ENCODE measurements at regions not wholly inside any gene's neighbourhood (a gene's known extent, or its start where the extent isn't known, plus 50 kb on each side); places are given as distances from the start of the nearest gene placed in this dataset.

- H3K27ac ChIP-seq (ENCODE audit: low read depth, low read length) = no peak overlapping the region
- H3K9me3 ChIP-seq (ENCODE audit: insufficient read depth, low read depth, low read length) = no peaks in the 10 kb centered on the region
- no peaks in the 10 kb centered on the region for H3K36me3 ChIP-seq (ENCODE audit: insufficient read depth, low read length)
- H3K4me1 ChIP-seq (ENCODE audit: insufficient read depth, low read length) = no peaks in the 10 kb centered on the region
- H3K4me3 ChIP-seq (ENCODE audit: low read length) = no peak overlapping the region
- H3K27me3 ChIP-seq (ENCODE audit: insufficient read depth, low read length) = no peaks in the 10 kb centered on the region
- H3K9ac ChIP-seq (ENCODE audit: low read depth, low read length) = no peak overlapping the region
- WGBS = 85% methylated on average over 21 of the region's 22 CpGs
Measured at GRCh38 chr11:45518141-45518832, 147.1 kb downstream of the CHST1 start.

DNA sequence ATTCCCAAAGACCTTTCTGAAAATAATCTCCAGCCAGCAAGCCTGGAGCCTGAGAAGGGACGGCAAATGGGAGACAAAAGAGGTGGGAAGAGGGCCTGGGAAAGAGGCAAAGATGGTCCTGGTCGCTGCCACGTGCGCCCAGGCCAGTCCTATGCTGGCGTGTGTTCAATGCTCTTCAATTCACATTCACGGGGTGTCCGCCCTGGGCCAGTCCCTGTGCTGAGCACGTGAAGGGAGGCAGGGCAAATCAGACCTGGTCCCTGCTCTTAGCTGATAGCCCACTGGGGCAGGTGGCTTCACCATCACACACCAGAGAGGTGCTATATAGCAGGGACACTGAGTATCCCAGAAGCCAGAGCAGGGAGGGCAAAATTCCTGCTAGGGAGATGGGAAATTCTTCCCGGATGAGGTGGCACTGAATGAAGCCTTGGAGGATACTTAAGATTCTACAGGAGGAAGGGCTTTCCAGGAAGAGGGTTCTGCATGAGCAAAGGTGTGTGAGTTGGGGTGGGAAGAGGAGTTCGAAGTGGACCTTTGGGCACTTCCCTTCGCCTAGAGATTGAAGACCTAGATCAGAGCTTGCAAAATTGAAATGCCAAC, 148.2 kb downstream of the CHST1 start:
- no peaks in the 10 kb centered on the region for H3K4me1 ChIP-seq (ENCODE audit: insufficient read depth, low read length)
- H3K27ac ChIP-seq (ENCODE audit: low read depth, low read length) = no peak overlapping the region
- no peak overlapping the region for H3K9ac ChIP-seq (ENCODE audit: low read depth, low read length)
- H3K27me3 ChIP-seq (ENCODE audit: insufficient read depth, low read length) = no peaks in the 10 kb centered on the region
- no peaks in the 10 kb centered on the region for H3K9me3 ChIP-seq (ENCODE audit: insufficient read depth, low read depth, low read length)
- H3K4me3 ChIP-seq (ENCODE audit: low read length) = no peak overlapping the region
- 90% methylated on average over 11 of the region's 11 CpGs for WGBS
- no peaks in the 10 kb centered on the region for H3K36me3 ChIP-seq (ENCODE audit: insufficient read depth, low read length)

DNA sequence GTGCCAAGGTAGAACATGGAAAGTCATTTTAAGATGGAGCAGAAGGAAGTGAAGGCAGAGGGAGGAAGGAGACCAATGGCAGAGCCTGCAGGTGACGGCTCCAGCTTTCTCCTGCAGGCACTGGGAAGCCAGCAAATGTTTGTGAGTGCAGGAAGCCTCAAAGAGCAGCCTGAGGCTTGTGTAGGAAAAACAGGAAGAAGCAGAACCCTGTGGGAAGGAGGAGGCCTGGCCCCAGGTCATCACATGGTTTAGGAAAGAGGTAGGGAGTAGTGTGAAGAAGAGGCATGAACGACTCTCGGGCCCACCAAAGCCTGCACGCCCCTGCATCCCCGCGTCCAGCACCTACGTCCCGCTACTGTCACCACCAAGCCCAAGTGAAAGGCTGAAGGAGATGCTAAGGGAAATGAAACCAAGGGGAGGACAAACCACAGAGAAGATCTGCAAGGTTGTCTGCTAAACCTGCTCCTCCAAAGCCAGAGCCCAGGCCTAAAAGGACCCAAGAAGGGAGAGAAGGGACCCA, 151.5 kb downstream of the CHST1 start:
- Histone ChIP-seq H3K9me3 (ENCODE audit: insufficient read depth, low read depth, low read length) (no peaks in the 10 kb centered on the region), H3K9ac (ENCODE audit: low read depth, low read length) (no peak overlapping the region), H3K27ac (ENCODE audit: low read depth, low read length) (no peak overlapping the region), H3K4me3 (ENCODE audit: low read length) (no peak overlapping the region), H3K36me3 (ENCODE audit: insufficient read depth, low read length) (no peaks in the 10 kb centered on the region), H3K27me3 (ENCODE audit: insufficient read depth, low read length) (no peaks in the 10 kb centered on the region; the same call in 1 of the 2 replicates), H3K4me1 (ENCODE audit: insufficient read depth, low read length) (no peaks in the 10 kb centered on the region)
- WGBS = 94% methylated on average over 8 of the region's 8 CpGs

DNA sequence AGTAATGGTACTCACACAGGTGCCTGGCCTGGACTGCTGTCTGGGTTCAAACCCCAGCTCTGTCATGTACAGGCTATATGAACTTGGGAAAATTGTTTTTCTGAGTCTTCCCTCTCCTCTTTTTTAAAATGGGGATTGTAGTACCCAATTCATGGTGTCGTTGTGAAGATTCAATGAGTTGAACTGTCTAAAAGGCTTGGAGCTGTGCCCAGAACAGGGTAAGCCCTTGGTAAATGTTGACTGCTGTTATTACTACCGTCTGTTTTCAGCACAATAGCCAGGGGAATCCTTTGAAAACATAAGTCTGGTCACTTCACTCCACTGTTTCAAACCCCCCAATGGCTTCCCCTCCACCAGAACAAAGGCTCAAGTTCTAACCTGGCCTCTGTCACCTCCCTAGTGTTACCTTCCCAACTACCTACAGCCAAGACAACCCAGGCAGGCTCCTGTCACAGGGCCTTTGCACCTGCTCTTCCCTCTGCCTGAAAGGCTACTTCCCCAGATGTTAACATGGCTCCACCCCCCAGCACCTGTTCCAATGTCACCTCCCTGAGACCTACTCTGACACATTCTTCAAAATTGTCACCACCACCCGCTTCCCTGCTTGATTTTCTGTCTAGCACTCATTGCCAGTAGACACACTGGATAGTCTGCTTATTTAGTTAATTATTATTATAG, 152.8 kb downstream of the CHST1 start:
- WGBS = 84% methylated on average over 3 of the region's 3 CpGs
- Histone ChIP-seq H3K27me3 (ENCODE audit: insufficient read depth, low read length) (no peaks in the 10 kb centered on the region; the same call in 1 of the 2 replicates), H3K27ac (ENCODE audit: low read depth, low read length) (no peak overlapping the region), H3K36me3 (ENCODE audit: insufficient read depth, low read length) (no peaks in the 10 kb centered on the region), H3K9me3 (ENCODE audit: insufficient read depth, low read depth, low read length) (no peaks in the 10 kb centered on the region), H3K4me3 (ENCODE audit: low read length) (no peak overlapping the region), H3K9ac (ENCODE audit: low read depth, low read length) (no peak overlapping the region), H3K4me1 (ENCODE audit: insufficient read depth, low read length) (no peaks in the 10 kb centered on the region)

DNA sequence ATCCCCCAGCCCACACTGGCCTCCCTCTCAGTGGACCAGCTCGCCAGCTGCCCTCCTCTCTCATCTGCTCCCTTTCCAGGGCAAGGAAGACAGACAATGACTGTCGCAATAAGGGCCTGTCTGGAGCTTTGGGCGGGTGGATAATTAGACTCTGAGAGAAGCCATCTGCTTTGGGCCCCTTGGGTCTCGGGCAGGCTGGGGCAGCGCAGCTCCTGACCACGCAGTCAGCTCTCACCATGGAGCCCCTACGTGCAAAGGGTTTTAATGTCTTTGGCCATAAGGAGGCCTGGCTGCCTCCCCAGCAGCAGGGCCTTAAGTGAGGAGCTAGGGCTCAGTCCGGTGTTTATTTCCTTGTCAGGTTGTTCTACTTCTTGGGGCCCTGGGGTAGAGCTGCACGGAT, 153.9 kb downstream of the CHST1 start:
- no peaks in the 10 kb centered on the region; the same call in 1 of the 2 replicates for H3K27me3 ChIP-seq (ENCODE audit: insufficient read depth, low read length)
- H3K36me3 ChIP-seq (ENCODE audit: insufficient read depth, low read length) = no peaks in the 10 kb centered on the region
- H3K9ac ChIP-seq (ENCODE audit: low read depth, low read length) = no peak overlapping the region
- H3K27ac ChIP-seq (ENCODE audit: low read depth, low read length) = no peak overlapping the region
- H3K4me3 ChIP-seq (ENCODE audit: low read length) = no peak overlapping the region
- H3K4me1 ChIP-seq (ENCODE audit: insufficient read depth, low read length) = no peaks in the 10 kb centered on the region
- H3K9me3 ChIP-seq (ENCODE audit: insufficient read depth, low read depth, low read length) = no peaks in the 10 kb centered on the region
- WGBS = 92% methylated on average over 9 of the region's 9 CpGs

- Histone ChIP-seq H3K9ac (ENCODE audit: low read depth, low read length) (no peak overlapping the region), H3K4me3 (ENCODE audit: low read length) (no peak overlapping the region), H3K27ac (ENCODE audit: low read depth, low read length) (no peak overlapping the region), H3K4me1 (ENCODE audit: insufficient read depth, low read length) (no peaks in the 10 kb centered on the region), H3K36me3 (ENCODE audit: insufficient read depth, low read length) (no peaks in the 10 kb centered on the region), H3K9me3 (ENCODE audit: insufficient read depth, low read depth, low read length) (no peaks in the 10 kb centered on the region), H3K27me3 (ENCODE audit: insufficient read depth, low read length) (no peaks in the 10 kb centered on the region; the same call in 1 of the 2 replicates)
- WGBS = 92% methylated on average over 4 of the region's 4 CpGs
Measured at GRCh38 chr11:45507916-45508315, 157.5 kb downstream of the CHST1 start.

DNA sequence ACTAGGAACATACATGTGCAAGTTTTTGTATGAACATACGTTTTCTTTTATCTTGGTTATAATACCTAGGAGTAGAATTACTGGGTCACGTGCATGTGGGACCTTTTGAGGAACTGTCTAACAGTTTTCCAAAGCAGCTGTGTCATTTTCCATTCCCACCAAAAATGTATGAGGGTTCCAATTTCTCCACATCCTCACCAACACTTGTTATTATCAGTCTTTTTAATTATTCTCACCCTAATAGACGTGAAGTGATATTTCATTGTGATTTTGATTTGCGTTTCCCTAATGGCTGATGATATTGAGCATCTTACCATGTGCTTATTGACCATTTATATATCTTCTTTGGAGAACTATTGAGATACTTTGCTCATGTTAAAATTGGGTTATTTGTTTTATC, 162.1 kb downstream of the CHST1 start:
- no peak overlapping the region for H3K4me3 ChIP-seq (ENCODE audit: low read length)
- H3K9me3 ChIP-seq (ENCODE audit: insufficient read depth, low read depth, low read length) = no peaks in the 10 kb centered on the region
- WGBS = 100% methylated on average over 2 of the region's 4 CpGs
- H3K27me3 ChIP-seq (ENCODE audit: insufficient read depth, low read length) = no peaks in the 10 kb centered on the region
- no peak overlapping the region for H3K27ac ChIP-seq (ENCODE audit: low read depth, low read length)
- H3K4me1 ChIP-seq (ENCODE audit: insufficient read depth, low read length) = peaks cover 13% of the 10 kb centered on the region; the same call in 1 of the 2 replicates
- H3K36me3 ChIP-seq (ENCODE audit: insufficient read depth, low read length) = no peaks in the 10 kb centered on the region
- H3K9ac ChIP-seq (ENCODE audit: low read depth, low read length) = no peak overlapping the region

- Histone ChIP-seq H3K27ac (ENCODE audit: low read depth, low read length) (no peak overlapping the region), H3K4me1 (ENCODE audit: insufficient read depth, low read length) (peaks cover 13% of the 10 kb centered on the region; the same call in 1 of the 2 replicates), H3K9me3 (ENCODE audit: insufficient read depth, low read depth, low read length) (no peaks in the 10 kb centered on the region), H3K36me3 (ENCODE audit: insufficient read depth, low read length) (no peaks in the 10 kb centered on the region), H3K9ac (ENCODE audit: low read depth, low read length) (no peak overlapping the region), H3K4me3 (ENCODE audit: low read length) (no peak overlapping the region), H3K27me3 (ENCODE audit: insufficient read depth, low read length) (no peaks in the 10 kb centered on the region)
- 92% methylated on average over 5 of the region's 5 CpGs for WGBS
Measured at GRCh38 chr11:45502226-45502545, 163.2 kb downstream of the CHST1 start.

DNA sequence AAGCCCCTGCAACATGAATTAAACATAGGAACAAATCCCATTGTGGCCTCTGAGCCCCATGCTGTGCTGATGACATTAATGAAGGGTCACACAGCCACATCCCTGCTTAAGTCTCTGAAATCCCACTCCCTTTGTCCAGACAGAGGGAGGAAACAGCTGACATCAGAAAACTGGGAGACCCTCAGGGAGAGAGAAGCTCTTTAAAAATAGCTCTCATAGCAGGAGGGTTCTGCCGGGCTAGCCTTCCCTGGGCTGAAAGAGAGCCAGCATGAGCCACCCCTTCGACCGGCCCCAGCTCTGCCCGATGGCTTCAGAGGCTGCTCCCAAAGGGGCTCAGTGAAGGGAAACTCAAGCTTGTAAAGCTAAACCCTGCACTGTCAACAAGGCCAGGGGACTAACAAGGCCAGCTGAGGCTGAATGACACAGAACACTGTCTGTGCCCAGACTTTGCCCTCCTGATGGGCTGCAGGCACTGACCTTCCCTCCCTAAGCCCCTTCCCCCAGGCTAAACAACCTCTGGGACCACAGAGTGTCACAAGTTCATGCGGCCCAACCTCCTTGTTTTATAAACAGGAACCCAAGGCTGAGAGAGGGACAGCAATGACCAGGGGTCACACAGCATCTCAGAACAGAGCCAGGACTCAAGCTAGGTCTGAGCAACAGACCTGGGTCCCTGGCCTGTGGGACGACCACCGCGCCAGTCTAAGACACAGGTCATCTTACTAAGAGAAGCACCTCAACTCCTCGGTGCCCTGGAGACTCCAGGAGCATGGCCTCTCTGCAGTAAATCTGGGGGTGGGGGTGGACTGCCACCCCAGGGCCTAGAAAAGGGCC, 163.8 kb downstream of the CHST1 start:
- Histone ChIP-seq H3K27ac (ENCODE audit: low read depth, low read length) (no peak overlapping the region), H3K9me3 (ENCODE audit: insufficient read depth, low read depth, low read length) (no peaks in the 10 kb centered on the region), H3K36me3 (ENCODE audit: insufficient read depth, low read length) (no peaks in the 10 kb centered on the region), H3K9ac (ENCODE audit: low read depth, low read length) (no peak overlapping the region), H3K4me1 (ENCODE audit: insufficient read depth, low read length) (peaks cover 13% of the 10 kb centered on the region; the same call in 1 of the 2 replicates), H3K27me3 (ENCODE audit: insufficient read depth, low read length) (no peaks in the 10 kb centered on the region), H3K4me3 (ENCODE audit: low read length) (no peak overlapping the region)
- 79% methylated on average over 9 of the region's 9 CpGs for WGBS

DNA sequence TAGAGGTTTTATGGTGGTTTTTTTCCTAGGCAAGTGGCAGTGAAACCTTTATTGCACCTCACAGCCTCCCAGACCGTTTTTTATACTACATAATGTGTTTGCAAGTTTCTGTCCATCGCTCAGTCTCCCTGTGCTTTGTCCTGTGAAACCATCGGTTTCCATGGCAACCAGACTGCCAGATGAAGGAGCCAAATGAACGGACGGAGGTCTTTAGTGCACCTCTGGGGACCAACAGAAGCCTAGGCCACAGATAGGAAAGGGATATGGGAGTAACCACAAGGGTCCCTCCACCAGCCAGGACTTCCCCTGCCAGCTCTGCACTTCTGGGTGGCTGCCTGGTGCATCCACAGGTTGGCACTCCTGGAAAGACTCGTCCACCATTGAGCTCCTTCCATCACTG, 165.0 kb downstream of the CHST1 start:
- Histone ChIP-seq H3K4me1 (ENCODE audit: insufficient read depth, low read length) (peaks cover 13% of the 10 kb centered on the region; the same call in 1 of the 2 replicates), H3K36me3 (ENCODE audit: insufficient read depth, low read length) (no peaks in the 10 kb centered on the region), H3K27ac (ENCODE audit: low read depth, low read length) (no peak overlapping the region), H3K9ac (ENCODE audit: low read depth, low read length) (no peak overlapping the region), H3K9me3 (ENCODE audit: insufficient read depth, low read depth, low read length) (no peaks in the 10 kb centered on the region), H3K27me3 (ENCODE audit: insufficient read depth, low read length) (no peaks in the 10 kb centered on the region), H3K4me3 (ENCODE audit: low read length) (no peak overlapping the region)
- WGBS = 87% methylated on average over 6 of the region's 6 CpGs

- Histone ChIP-seq H3K27ac (ENCODE audit: low read depth, low read length) (no peak overlapping the region), H3K9ac (ENCODE audit: low read depth, low read length) (no peak overlapping the region), H3K36me3 (ENCODE audit: insufficient read depth, low read length) (no peaks in the 10 kb centered on the region), H3K27me3 (ENCODE audit: insufficient read depth, low read length) (no peaks in the 10 kb centered on the region), H3K4me3 (ENCODE audit: low read length) (no peak overlapping the region), H3K9me3 (ENCODE audit: insufficient read depth, low read depth, low read length) (no peaks in the 10 kb centered on the region), H3K4me1 (ENCODE audit: insufficient read depth, low read length) (no peaks in the 10 kb centered on the region)
- WGBS = 94% methylated on average over 2 of the region's 2 CpGs
Measured at GRCh38 chr11:45494738-45495137, 170.7 kb downstream of the CHST1 start.

Data from HUES64 (cell line).